ENCODE measurements at regions not wholly inside any gene's neighbourhood (a gene's known extent, or its start where the extent isn't known, plus 50 kb on each side); places are given as distances from the start of the nearest gene placed in this dataset.

GRCh38 chr14:95455246-95455645 lies 61.2 kb downstream of the SYNE3 start:
- TF ChIP-seq HCFC1 (IDR thresholded peaks at IDR 0.05; ENCODE audit: low read depth, low read length): no peak
- TF ChIP-seq ELF4 (CRISPR knock-in tag; IDR thresholded peaks at IDR 0.05; ENCODE audit: borderline replicate concordance): no peak
- TF ChIP-seq CENPX (CRISPR knock-in tag; IDR thresholded peaks at IDR 0.05): no peak
- no peak for TF ChIP-seq TRIM24 (CRISPR knock-in tag; IDR thresholded peaks at IDR 0.05)
- TF ChIP-seq ZNF501 (CRISPR knock-in tag; IDR thresholded peaks at IDR 0.05): no peak
- TF ChIP-seq AHR (CRISPR knock-in tag; IDR thresholded peaks at IDR 0.05): no peak

All from HepG2 (cell line).